ENCODE measurements at regions not wholly inside any gene's neighbourhood (a gene's known extent, or its start where the extent isn't known, plus 50 kb on each side); places are given as distances from the start of the nearest gene placed in this dataset.

- TF ChIP-seq CTCF (IDR thresholded peaks at IDR 0.05) (no peak), ZFX (IDR thresholded peaks at IDR 0.05; ENCODE audit: borderline replicate concordance) (no peak)
These were observed 73.5 kb downstream of the PSMG1 start for GRCh38 chr21:39109596-39110210.

Measured in 22Rv1 (cell line).